HepG2 (cell line): ENCODE measurements at regions not wholly inside any gene's neighbourhood (a gene's known extent, or its start where the extent isn't known, plus 50 kb on each side); places are given as distances from the start of the nearest gene placed in this dataset.

Source experiments
- ATAC-seq: fragments of 200-7000 bp; cut with Tn5 transposase; 3 replicates; pipeline ENCODE4 v1.9.1; 2020; ENCODE audit warnings: mild to moderate bottlenecking, moderate library complexity
- BruUV-seq: library from RNA; stranded (reverse); fragments of 400-500 nt; replicated peaks from 2 replicates; lab custom pipeline; 2021; lab: Mats Ljungman, UMichigan
- CTCF ChIA-PET: fragments of 300-600 bp; formaldehyde crosslinking; extraction: SDS; loops from one replicate; lab custom pipeline; 2021; ENCODE audit warnings: low total read pairs, inconsistent platforms, low intra/inter-chr PET ratio; lab: Yijun Ruan, JAX
- POLR2A ChIA-PET: fragments of 350-600 bp; sonication (Branson Sonifier 250); formaldehyde crosslinking; loops from one replicate; lab custom pipeline; 2020; ENCODE audit warnings: antibody characterized with exemption, inconsistent platforms; lab: Yijun Ruan, JAX
- DNase-seq: peaks from one replicate; pipeline ENCODE4 v3.0.0-alpha.2; 2015; ENCODE audit warnings: low spot score
- FAIRE-seq: peaks from 3 replicates; lab custom pipeline; 2011; peaks lifted over from hg19 to GRCh38; lab: Jason Lieb, UNC
- H2AFZ ChIP-seq: one replicate; pipeline ENCODE4 v1.6.1; 2011; ENCODE audit warnings: low read length, inconsistent platforms
- H3K27ac ChIP-seq: fragments of 300-600 bp; 3 replicates; pipeline ENCODE4 v1.8.0; 2011; ENCODE audit warnings: mixed run types, mild to moderate bottlenecking, mixed read lengths, low read length, inconsistent platforms; ENCODE audit not compliant: insufficient read depth; ENCODE audit errors: extremely low read length
- H3K27me3 ChIP-seq, 2 experiments: fragments of 200-600 bp in 1 of 2; 2 replicates in 1 of 2; 3 replicates in 1 of 2; pipeline versions ENCODE4 v1.6.0 to v1.8.0; 2011; ENCODE audit warnings: low read length in 2 of 2, mild to moderate bottlenecking in 2 of 2, moderate library complexity in 2 of 2, inconsistent platforms in 1 of 2; ENCODE audit not compliant: insufficient read depth in 2 of 2, control insufficient read depth in 1 of 2
- H3K36me3 ChIP-seq, 2 experiments: fragments of 200-600 bp in 1 of 2; replicated peaks in 1 of 2; 2 replicates in 1 of 2; 3 replicates in 1 of 2; pipeline versions ENCODE4 v1.5.1 to v1.8.0; 2011; ENCODE audit warnings: low read length in 2 of 2, inconsistent platforms in 1 of 2; ENCODE audit not compliant: insufficient read depth in 2 of 2, control insufficient read depth in 1 of 2
- H3K4me1 ChIP-seq: 2 replicates; pipeline ENCODE4 v1.5.1; 2012; ENCODE audit warnings: low read length, inconsistent platforms; ENCODE audit not compliant: insufficient read depth
- H3K4me2 ChIP-seq: 2 replicates; pipeline ENCODE4 v1.6.0; 2011; ENCODE audit warnings: low read depth, low read length, inconsistent platforms
- H3K4me3 ChIP-seq, 3 experiments: fragments of 200-600 bp in 1 of 3; sonication (generic), shearing (Covaris generic) in 1 of 3; replicated peaks in 1 of 3; 2 replicates each; pipeline ENCODE4 v1.5.1; 2011 to 2016; ENCODE audit warnings: low read length in 3 of 3, inconsistent platforms in 2 of 3, low read depth in 2 of 3, mild to moderate bottlenecking in 2 of 3, control low read depth in 1 of 3, mixed read lengths in 1 of 3; ENCODE audit not compliant: insufficient read depth in 1 of 3
- H3K79me2 ChIP-seq: one replicate; pipeline ENCODE4 v1.6.1; 2011; ENCODE audit warnings: low read length, inconsistent platforms; ENCODE audit not compliant: insufficient read depth
- H3K9ac ChIP-seq: 2 replicates; pipeline ENCODE4 v1.6.0; 2011; ENCODE audit warnings: mild to moderate bottlenecking, low read depth, low read length, inconsistent platforms; ENCODE audit not compliant: insufficient read depth
- H3K9me3 ChIP-seq: 2 replicates; pipeline ENCODE4 v1.5.1; 2012; ENCODE audit warnings: mild to moderate bottlenecking, low read length
- H4K20me1 ChIP-seq: 2 replicates; pipeline ENCODE4 v1.6.0; 2011; ENCODE audit warnings: inconsistent platforms, mild to moderate bottlenecking, low read length, moderate library complexity; ENCODE audit not compliant: insufficient read depth
- DBP ChIP-seq: sonication (generic); formaldehyde crosslinking; IDR thresholded peaks from 2 replicates; pipeline ENCODE4 v1.4.0; 2020; ENCODE audit warnings: missing genetic modification reagents; ENCODE audit errors: not compliant biosample characterization
- NFIB ChIP-seq: sonication (generic); formaldehyde crosslinking; IDR thresholded peaks from 2 replicates; pipeline ENCODE4 v1.9.0; 2021; ENCODE audit warnings: missing genetic modification reagents, mild to moderate bottlenecking, borderline replicate concordance
- SRSF4 ChIP-seq: fragments of 200-400 bp; formaldehyde crosslinking; IDR thresholded peaks from one replicate; pipeline ENCODE4 v1.6.1; 2018; ENCODE audit warnings: mild to moderate bottlenecking, low read depth, low read length, moderate library complexity; ENCODE audit not compliant: poor library complexity, severe bottlenecking
- STAT6 ChIP-seq: sonication (generic); formaldehyde crosslinking; IDR thresholded peaks from 2 replicates; pipeline ENCODE4 v1.4.0; 2020; ENCODE audit warnings: missing genetic modification reagents, mild to moderate bottlenecking, borderline replicate concordance
- ZNF33A ChIP-seq: sonication (generic); formaldehyde crosslinking; IDR thresholded peaks from 2 replicates; pipeline ENCODE4 v1.5.1; 2020; ENCODE audit warnings: missing genetic modification reagents, mild to moderate bottlenecking, moderate library complexity, borderline replicate concordance
- ZNF432 ChIP-seq: sonication (generic); formaldehyde crosslinking; IDR thresholded peaks from 2 replicates; pipeline ENCODE4 v1.5.0; 2020; ENCODE audit warnings: missing genetic modification reagents, mild to moderate bottlenecking, borderline replicate concordance
- ZNF552 ChIP-seq: sonication (generic); formaldehyde crosslinking; IDR thresholded peaks from 2 replicates; pipeline ENCODE4 v1.9.0; 2022; ENCODE audit warnings: missing genetic modification reagents, mild to moderate bottlenecking, borderline replicate concordance
- ZNF746 ChIP-seq: sonication (generic); formaldehyde crosslinking; IDR thresholded peaks from 2 replicates; pipeline ENCODE4 v1.8.0; 2022; ENCODE audit warnings: mild to moderate bottlenecking, missing genetic modification reagents
- ZNF850 ChIP-seq: sonication (generic); formaldehyde crosslinking; conservative IDR thresholded peaks from 2 replicates; pipeline ENCODE4 v1.9.0; 2021; ENCODE audit warnings: mild to moderate bottlenecking, missing genetic modification reagents
- WGBS: methylation state at CpG from one replicate; pipeline ENCODE4 v1.1.6; 2017; ENCODE audit warnings: low lambda C conversion rate; 5-methylcytosine and 5-hydroxymethylcytosine counted together
- in situ Hi-C: cut with HindIII; loops from 2 replicates; pipeline ENCODE4 v1.10.0; 2017; ENCODE audit warnings: low pct_unique_long_range_greater_than_20kb; ENCODE audit not compliant: extremely low pct_ligation_motif_present
- intact Hi-C: fragments of 100-400 bp; cut with micrococcal nuclease; formaldehyde crosslinking; loops from one replicate; pipeline ENCODE4 v1.10.0; 2022; ENCODE audit not compliant: unreplicated experiment
- TF ChIP-seq, protein P1 (sequence below): sonication (generic); formaldehyde crosslinking; IDR thresholded peaks from 2 replicates; pipeline ENCODE4 v1.4.0; 2020; ENCODE audit warnings: missing genetic modification reagents
- TF ChIP-seq, protein P2 (sequence below): IDR thresholded peaks from 2 replicates; pipeline ENCODE4 v1.6.1; 2016; ENCODE audit warnings: low read depth, borderline replicate concordance
- TF ChIP-seq, protein P3 (sequence below): sonication (generic); formaldehyde crosslinking; IDR thresholded peaks from 2 replicates; pipeline ENCODE4 v1.4.0; 2020; ENCODE audit warnings: missing genetic modification reagents

- no peaks in the 10 kb centered on the region for H3K79me2 ChIP-seq
- BruUV-seq: no TSS peak
Measured at GRCh38 chr10:126851414-126852108, 53.7 kb upstream of the DOCK1 start.

More at GRCh38 chr10:126851414-126852108, 53.7 kb upstream of the DOCK1 start:
- CTCF ChIA-PET: no interaction called here
- no peak overlapping the region for H2AFZ ChIP-seq
- H3K4me3 ChIP-seq: no peak overlapping the region
- ATAC-seq (no peak), DNase-seq (no peak)
- intact Hi-C loops: no loop called here
- H3K9ac ChIP-seq: no peak overlapping the region
- H3K4me1 ChIP-seq: no peaks in the 10 kb centered on the region
- H3K4me2 ChIP-seq: no peak overlapping the region
- TF ChIP-seq, protein P1, sequence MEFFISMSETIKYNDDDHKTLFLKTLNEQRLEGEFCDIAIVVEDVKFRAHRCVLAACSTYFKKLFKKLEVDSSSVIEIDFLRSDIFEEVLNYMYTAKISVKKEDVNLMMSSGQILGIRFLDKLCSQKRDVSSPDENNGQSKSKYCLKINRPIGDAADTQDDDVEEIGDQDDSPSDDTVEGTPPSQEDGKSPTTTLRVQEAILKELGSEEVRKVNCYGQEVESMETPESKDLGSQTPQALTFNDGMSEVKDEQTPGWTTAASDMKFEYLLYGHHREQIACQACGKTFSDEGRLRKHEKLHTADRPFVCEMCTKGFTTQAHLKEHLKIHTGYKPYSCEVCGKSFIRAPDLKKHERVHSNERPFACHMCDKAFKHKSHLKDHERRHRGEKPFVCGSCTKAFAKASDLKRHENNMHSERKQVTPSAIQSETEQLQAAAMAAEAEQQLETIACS: no peak
- no peak for TF ChIP-seq DBP (CRISPR knock-in tag)
- no peak for TF ChIP-seq ZNF552 (CRISPR knock-in tag)
- no peak for TF ChIP-seq NFIB
- TF ChIP-seq, protein P2, sequence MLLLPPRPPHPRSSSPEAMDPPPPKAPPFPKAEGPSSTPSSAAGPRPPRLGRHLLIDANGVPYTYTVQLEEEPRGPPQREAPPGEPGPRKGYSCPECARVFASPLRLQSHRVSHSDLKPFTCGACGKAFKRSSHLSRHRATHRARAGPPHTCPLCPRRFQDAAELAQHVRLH (CRISPR knock-in tag): no peak
- no peak for TF ChIP-seq SRSF4
- no peak for TF ChIP-seq ZNF850 (CRISPR knock-in tag)
- no peak for TF ChIP-seq ZNF33A (CRISPR knock-in tag)
- TF ChIP-seq STAT6 (CRISPR knock-in tag): no peak
- TF ChIP-seq, protein P3, sequence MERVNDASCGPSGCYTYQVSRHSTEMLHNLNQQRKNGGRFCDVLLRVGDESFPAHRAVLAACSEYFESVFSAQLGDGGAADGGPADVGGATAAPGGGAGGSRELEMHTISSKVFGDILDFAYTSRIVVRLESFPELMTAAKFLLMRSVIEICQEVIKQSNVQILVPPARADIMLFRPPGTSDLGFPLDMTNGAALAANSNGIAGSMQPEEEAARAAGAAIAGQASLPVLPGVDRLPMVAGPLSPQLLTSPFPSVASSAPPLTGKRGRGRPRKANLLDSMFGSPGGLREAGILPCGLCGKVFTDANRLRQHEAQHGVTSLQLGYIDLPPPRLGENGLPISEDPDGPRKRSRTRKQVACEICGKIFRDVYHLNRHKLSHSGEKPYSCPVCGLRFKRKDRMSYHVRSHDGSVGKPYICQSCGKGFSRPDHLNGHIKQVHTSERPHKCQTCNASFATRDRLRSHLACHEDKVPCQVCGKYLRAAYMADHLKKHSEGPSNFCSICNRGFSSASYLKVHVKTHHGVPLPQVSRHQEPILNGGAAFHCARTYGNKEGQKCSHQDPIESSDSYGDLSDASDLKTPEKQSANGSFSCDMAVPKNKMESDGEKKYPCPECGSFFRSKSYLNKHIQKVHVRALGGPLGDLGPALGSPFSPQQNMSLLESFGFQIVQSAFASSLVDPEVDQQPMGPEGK (CRISPR knock-in tag): no peak
- no peak for TF ChIP-seq ZNF432 (CRISPR knock-in tag)
- no peak for TF ChIP-seq ZNF746 (CRISPR knock-in tag)
- TF ChIP-seq, all 625 proteins: peak for 0
- 33% methylated on average over 7 of the region's 7 CpGs for WGBS
- H3K9me3 ChIP-seq: no peaks in the 10 kb centered on the region
- no peak overlapping the region for H3K27ac ChIP-seq
- H4K20me1 ChIP-seq: no peaks in the 10 kb centered on the region
- no peak for FAIRE-seq
- in situ Hi-C loops: no loop called here
- H3K27me3 ChIP-seq: peaks cover 2 to 30% of the 10 kb centered on the region in 2 experiments; a peak in 4 of 5 replicates
- no peaks in the 10 kb centered on the region for H3K36me3 ChIP-seq
- POLR2A ChIA-PET: no interaction called here
